SK-N-SH (cell line): ENCODE measurements at regions not wholly inside any gene's neighbourhood (a gene's known extent, or its start where the extent isn't known, plus 50 kb on each side); places are given as distances from the start of the nearest gene placed in this dataset.

ENCODE experiments used
- CTCF ChIA-PET: fragments of 300-600, 350-600 bp; formaldehyde crosslinking; extraction: SDS; loops from one replicate; lab custom pipeline; 2021; lab: Yijun Ruan, JAX
- POLR2A ChIA-PET: fragments of 350-600 bp; sonication (Branson Sonifier 250); formaldehyde crosslinking; extraction: SDS; loops from one replicate; lab custom pipeline; 2020; ENCODE audit warnings: antibody characterized with exemption, inconsistent platforms; lab: Yijun Ruan, JAX
- DNase-seq: peaks from one replicate; pipeline ENCODE4 v3.0.0; 2012
- H2AFZ ChIP-seq: fragments of 200-600 bp; sonication (generic); 2 replicates; pipeline ENCODE4 v1.8.1; 2016; ENCODE audit warnings: antibody characterized with exemption, mild to moderate bottlenecking, low read depth
- H3F3A ChIP-seq: fragments of 200-600 bp; sonication (generic); replicated peaks from 2 replicates; pipeline ENCODE3; 2016; ENCODE audit warnings: antibody characterized with exemption, mild to moderate bottlenecking; ENCODE audit not compliant: insufficient read depth
- H3K27ac ChIP-seq, 2 experiments: fragments of 200-500 bp in 1 of 2; fragments of 200-600 bp in 1 of 2; sonication (Bioruptor generic) in 1 of 2; sonication (generic), shearing (Covaris generic) in 1 of 2; 2 replicates each; pipeline versions ENCODE4 v1.5.1 to v1.6.1; 2014 to 2016; ENCODE audit warnings: low read depth in 2 of 2, inconsistent platforms in 1 of 2, low read length in 1 of 2, mild to moderate bottlenecking in 1 of 2, mixed read lengths in 1 of 2
- H3K27me3 ChIP-seq: fragments of 200-600 bp; sonication (generic), shearing (Covaris generic); 2 replicates; pipeline ENCODE4 v1.6.1; 2016; ENCODE audit warnings: mixed run types; ENCODE audit not compliant: insufficient read depth
- H3K36me3 ChIP-seq, 2 experiments: fragments of 200-500 bp in 1 of 2; fragments of 200-600 bp in 1 of 2; sonication (Bioruptor generic) in 1 of 2; sonication (generic) in 1 of 2; replicated peaks in 1 of 2; 2 replicates each; pipeline versions ENCODE3 to v1.5.1; 2014 to 2016; ENCODE audit warnings: low read length in 1 of 2, mild to moderate bottlenecking in 1 of 2; ENCODE audit not compliant: insufficient read depth in 2 of 2, control insufficient read depth in 1 of 2
- H3K4me1 ChIP-seq, 2 experiments: fragments of 200-500 bp in 1 of 2; fragments of 200-600 bp in 1 of 2; sonication (Bioruptor generic) in 1 of 2; sonication (generic), shearing (Covaris generic) in 1 of 2; 2 replicates each; pipeline versions ENCODE4 v1.5.1 to v1.6.1; 2014 to 2016; ENCODE audit warnings: low read depth in 1 of 2, low read length in 1 of 2, mixed run types in 1 of 2; ENCODE audit not compliant: insufficient read depth in 2 of 2, control insufficient read depth in 1 of 2
- H3K4me2 ChIP-seq: fragments of 200-600 bp; sonication (generic), shearing (Covaris generic); 2 replicates; pipeline ENCODE4 v1.6.1; 2017; ENCODE audit warnings: mixed run types
- H3K4me3 ChIP-seq, 2 experiments: fragments of 200-500 bp in 1 of 2; fragments of 200-600 bp in 1 of 2; sonication (Bioruptor generic) in 1 of 2; sonication (generic), shearing (Covaris generic) in 1 of 2; 2 replicates each; pipeline versions ENCODE4 v1.5.1 to v1.8.1; 2014 to 2016; ENCODE audit warnings: low read depth in 2 of 2, inconsistent platforms in 1 of 2, low read length in 1 of 2, mild to moderate bottlenecking in 1 of 2, mixed read lengths in 1 of 2, moderate library complexity in 1 of 2
- H3K79me2 ChIP-seq: fragments of 200-600 bp; sonication (generic); 2 replicates; pipeline ENCODE4 v1.8.1; 2017; ENCODE audit warnings: mild to moderate bottlenecking; ENCODE audit not compliant: insufficient read depth
- H3K9ac ChIP-seq: fragments of 200-600 bp; sonication (generic); 2 replicates; pipeline ENCODE4 v1.6.1; 2017; ENCODE audit warnings: mixed run types
- H3K9me2 ChIP-seq: fragments of 200-600 bp; sonication (generic); 2 replicates; pipeline ENCODE4 v1.6.1; 2017; ENCODE audit warnings: mixed run types
- H3K9me3 ChIP-seq: fragments of 200-600 bp; sonication (generic); 2 replicates; pipeline ENCODE4 v1.6.1; 2017; ENCODE audit warnings: mixed run types, mild to moderate bottlenecking, moderate library complexity
- H4K20me1 ChIP-seq: fragments of 200-600 bp; sonication (generic); 2 replicates; pipeline ENCODE4 v1.6.1; 2017; ENCODE audit warnings: mild to moderate bottlenecking, mixed run types; ENCODE audit not compliant: insufficient read depth
- CHD2 ChIP-seq: fragments of 150-350 bp; IDR thresholded peaks from 2 replicates; pipeline ENCODE4 v1.6.1; 2018; ENCODE audit warnings: low read length; ENCODE audit not compliant: partially characterized antibody
- ELF1 ChIP-seq: IDR thresholded peaks from 2 replicates; pipeline ENCODE4 v1.4.0; 2012
- EP300 ChIP-seq, 2 experiments: IDR thresholded peaks; 2 replicates each; pipeline versions ENCODE4 v1.4.0 to v1.6.1; 2012; ENCODE audit warnings: borderline replicate concordance in 1 of 2, low read depth in 1 of 2, low read length in 1 of 2
- EZH2phosphoT487 ChIP-seq: fragments of 200-600 bp; sonication (generic); IDR thresholded peaks from 2 replicates; pipeline ENCODE4 v1.6.1; 2017; ENCODE audit warnings: low read depth, mixed run types, mild to moderate bottlenecking, antibody characterized with exemption, moderate library complexity, borderline replicate concordance
- GABPA ChIP-seq: IDR thresholded peaks from 2 replicates; pipeline ENCODE4 v1.4.0; 2012; ENCODE audit warnings: low read depth, mild to moderate bottlenecking
- JUND ChIP-seq: IDR thresholded peaks from 2 replicates; pipeline ENCODE4 v1.4.0; 2012
- NRF1 ChIP-seq: IDR thresholded peaks from 2 replicates; pipeline ENCODE4 v1.6.1; 2012; ENCODE audit warnings: low read depth, mild to moderate bottlenecking, low read length
- POLR2AphosphoS5 ChIP-seq: IDR thresholded peaks from 2 replicates; pipeline ENCODE4 v1.6.1; 2012; ENCODE audit warnings: low read depth, low read length
- RXRA ChIP-seq: IDR thresholded peaks from 2 replicates; pipeline ENCODE4 v1.4.0; 2012; ENCODE audit warnings: low read depth, mild to moderate bottlenecking, borderline replicate concordance
- SIN3A ChIP-seq: IDR thresholded peaks from 2 replicates; pipeline ENCODE4 v1.6.1; 2012; ENCODE audit warnings: low read depth, mild to moderate bottlenecking, low read length, moderate library complexity, borderline replicate concordance
- SMC3 ChIP-seq: IDR thresholded peaks from 2 replicates; pipeline ENCODE4 v1.6.1; 2012; ENCODE audit warnings: low read depth, low read length, improper control_type of control experiment
- TAF1 ChIP-seq: IDR thresholded peaks from 2 replicates; pipeline ENCODE4 v1.6.1; 2012; ENCODE audit warnings: low read depth, mild to moderate bottlenecking, low read length, moderate library complexity, borderline replicate concordance
- WGBS: methylation state at CpG from one replicate; pipeline ENCODE4 v1.1.6; 2017; ENCODE audit warnings: low lambda C conversion rate; 5-methylcytosine and 5-hydroxymethylcytosine counted together
- TF ChIP-seq, protein P1 (sequence below): IDR thresholded peaks from 2 replicates; pipeline ENCODE4 v1.4.0; 2012; ENCODE audit warnings: low read depth, borderline replicate concordance
- TF ChIP-seq, protein P2 (sequence below): fragments of 150-350 bp; IDR thresholded peaks from 2 replicates; pipeline ENCODE4 v1.6.1; 2017; ENCODE audit warnings: antibody characterized with exemption, low read length, low read depth, borderline replicate concordance
- TF ChIP-seq, protein P3 (sequence below): fragments of 150-350 bp; IDR thresholded peaks from 2 replicates; pipeline ENCODE4 v1.6.1; 2016; ENCODE audit warnings: mild to moderate bottlenecking, low read depth, low read length
- TF ChIP-seq, protein P4 (sequence below): fragments of 200-600 bp; sonication (generic); IDR thresholded peaks from 2 replicates; pipeline ENCODE4 v1.6.1; 2017; ENCODE audit warnings: antibody characterized with exemption, mild to moderate bottlenecking, moderate library complexity
- TF ChIP-seq, protein P5 (sequence below): IDR thresholded peaks from 2 replicates; pipeline ENCODE4 v1.6.1; 2012; ENCODE audit warnings: mild to moderate bottlenecking, low read depth, low read length, moderate library complexity

DNA sequence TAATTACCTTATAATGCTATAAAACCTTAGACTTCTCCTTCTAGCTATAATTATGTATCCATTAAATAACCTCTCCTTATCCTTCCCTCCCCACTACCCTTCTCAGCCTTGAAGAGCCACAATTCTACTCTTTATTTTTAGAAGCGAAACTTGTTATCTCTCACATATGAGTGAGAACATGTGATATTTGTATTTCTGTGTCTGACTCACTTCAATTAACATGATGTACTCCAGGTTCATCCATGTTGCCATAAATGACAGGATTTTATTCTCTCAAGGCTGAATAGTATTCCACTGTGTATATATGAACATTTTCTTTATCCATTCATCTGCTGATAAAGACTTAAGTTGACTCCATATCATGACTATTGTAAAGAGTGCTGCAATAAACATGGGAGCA is 485.6 kb downstream of the FLRT2 start (continued):
- TF ChIP-seq NRF1 (no peak), SMC3 (no peak)
- TF ChIP-seq, all 33 proteins: peak for 0

DNA sequence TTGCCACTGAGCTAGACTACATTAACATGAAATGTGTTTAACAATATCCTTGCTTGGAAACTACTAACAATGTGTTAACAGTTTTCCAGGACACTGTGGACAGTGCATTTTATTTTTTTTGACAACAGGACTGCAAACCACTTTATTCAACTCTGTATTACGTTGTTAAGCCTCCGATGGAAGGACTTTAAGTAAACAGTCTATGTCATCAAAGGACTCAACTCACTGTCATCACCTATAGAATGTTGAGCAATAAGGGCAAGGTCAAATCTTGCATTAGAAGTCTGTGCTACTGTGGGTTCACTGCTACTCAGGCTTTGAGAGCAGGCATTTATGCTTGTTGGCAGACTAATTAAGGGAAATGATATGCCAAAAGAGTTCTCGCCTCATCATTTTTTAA is 483.7 kb downstream of the FLRT2 start:
- H3K27ac ChIP-seq: no peak overlapping the region
- ChIA-PET POLR2A (no interaction called here), CTCF (no interaction called here)
- no peak overlapping the region for H2AFZ ChIP-seq
- H3K36me3 ChIP-seq: no peaks in the 10 kb centered on the region
- no peak overlapping the region for H3K4me3 ChIP-seq
- 0 out of 2 replicates have a peak, but pooled peaks cover 4% of the 10 kb centered on the region for H3K9me3 ChIP-seq
- no peaks in the 10 kb centered on the region for H3K9me2 ChIP-seq
- H3K9ac ChIP-seq: no peak overlapping the region
- 4% methylated on average over 3 of the region's 3 CpGs for WGBS
- no peak for DNase-seq
- no peaks in the 10 kb centered on the region for H3K27me3 ChIP-seq
- no peaks in the 10 kb centered on the region for H3K79me2 ChIP-seq
- TF ChIP-seq ELF1: no peak
- no peak for TF ChIP-seq TAF1
- TF ChIP-seq, protein P1, sequence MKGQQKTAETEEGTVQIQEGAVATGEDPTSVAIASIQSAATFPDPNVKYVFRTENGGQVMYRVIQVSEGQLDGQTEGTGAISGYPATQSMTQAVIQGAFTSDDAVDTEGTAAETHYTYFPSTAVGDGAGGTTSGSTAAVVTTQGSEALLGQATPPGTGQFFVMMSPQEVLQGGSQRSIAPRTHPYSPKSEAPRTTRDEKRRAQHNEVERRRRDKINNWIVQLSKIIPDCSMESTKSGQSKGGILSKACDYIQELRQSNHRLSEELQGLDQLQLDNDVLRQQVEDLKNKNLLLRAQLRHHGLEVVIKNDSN: no peak
- no peak for TF ChIP-seq EZH2phosphoT487
- no peak for TF ChIP-seq RXRA
- TF ChIP-seq, protein P2, sequence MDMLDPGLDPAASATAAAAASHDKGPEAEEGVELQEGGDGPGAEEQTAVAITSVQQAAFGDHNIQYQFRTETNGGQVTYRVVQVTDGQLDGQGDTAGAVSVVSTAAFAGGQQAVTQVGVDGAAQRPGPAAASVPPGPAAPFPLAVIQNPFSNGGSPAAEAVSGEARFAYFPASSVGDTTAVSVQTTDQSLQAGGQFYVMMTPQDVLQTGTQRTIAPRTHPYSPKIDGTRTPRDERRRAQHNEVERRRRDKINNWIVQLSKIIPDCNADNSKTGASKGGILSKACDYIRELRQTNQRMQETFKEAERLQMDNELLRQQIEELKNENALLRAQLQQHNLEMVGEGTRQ: no peak
- TF ChIP-seq GABPA: no peak
- TF ChIP-seq, protein P3, sequence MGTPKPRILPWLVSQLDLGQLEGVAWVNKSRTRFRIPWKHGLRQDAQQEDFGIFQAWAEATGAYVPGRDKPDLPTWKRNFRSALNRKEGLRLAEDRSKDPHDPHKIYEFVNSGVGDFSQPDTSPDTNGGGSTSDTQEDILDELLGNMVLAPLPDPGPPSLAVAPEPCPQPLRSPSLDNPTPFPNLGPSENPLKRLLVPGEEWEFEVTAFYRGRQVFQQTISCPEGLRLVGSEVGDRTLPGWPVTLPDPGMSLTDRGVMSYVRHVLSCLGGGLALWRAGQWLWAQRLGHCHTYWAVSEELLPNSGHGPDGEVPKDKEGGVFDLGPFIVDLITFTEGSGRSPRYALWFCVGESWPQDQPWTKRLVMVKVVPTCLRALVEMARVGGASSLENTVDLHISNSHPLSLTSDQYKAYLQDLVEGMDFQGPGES: no peak
- H3F3A ChIP-seq: peaks cover 11% of the 10 kb centered on the region
- H3K4me2 ChIP-seq: no peak overlapping the region
- no peaks in the 10 kb centered on the region for H4K20me1 ChIP-seq
- H3K4me1 ChIP-seq: no peaks in the 10 kb centered on the region

DNA sequence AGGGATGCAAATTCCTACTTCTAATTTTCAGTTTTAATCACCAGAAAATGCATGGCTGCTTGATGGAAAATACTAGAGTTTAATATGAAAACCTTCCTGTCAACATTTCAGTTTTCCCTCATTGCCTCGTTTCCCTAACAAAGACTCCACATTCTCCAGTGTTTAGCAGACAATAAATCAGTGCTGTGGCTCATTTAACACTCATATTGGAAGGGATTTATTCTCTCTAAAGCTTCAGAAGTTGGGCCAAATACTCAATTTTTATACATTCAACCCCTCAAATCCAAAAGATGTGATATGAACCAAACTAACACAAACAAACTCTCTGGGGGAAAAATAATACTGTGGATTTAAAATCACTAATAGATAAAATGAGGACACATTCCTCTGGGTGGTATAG is 482.5 kb downstream of the FLRT2 start:
- 0% methylated on average over 1 of the region's 1 CpG for WGBS
- CTCF ChIA-PET: no interaction called here
- no peaks in the 10 kb centered on the region for H3K27me3 ChIP-seq
- TF ChIP-seq, protein P4, sequence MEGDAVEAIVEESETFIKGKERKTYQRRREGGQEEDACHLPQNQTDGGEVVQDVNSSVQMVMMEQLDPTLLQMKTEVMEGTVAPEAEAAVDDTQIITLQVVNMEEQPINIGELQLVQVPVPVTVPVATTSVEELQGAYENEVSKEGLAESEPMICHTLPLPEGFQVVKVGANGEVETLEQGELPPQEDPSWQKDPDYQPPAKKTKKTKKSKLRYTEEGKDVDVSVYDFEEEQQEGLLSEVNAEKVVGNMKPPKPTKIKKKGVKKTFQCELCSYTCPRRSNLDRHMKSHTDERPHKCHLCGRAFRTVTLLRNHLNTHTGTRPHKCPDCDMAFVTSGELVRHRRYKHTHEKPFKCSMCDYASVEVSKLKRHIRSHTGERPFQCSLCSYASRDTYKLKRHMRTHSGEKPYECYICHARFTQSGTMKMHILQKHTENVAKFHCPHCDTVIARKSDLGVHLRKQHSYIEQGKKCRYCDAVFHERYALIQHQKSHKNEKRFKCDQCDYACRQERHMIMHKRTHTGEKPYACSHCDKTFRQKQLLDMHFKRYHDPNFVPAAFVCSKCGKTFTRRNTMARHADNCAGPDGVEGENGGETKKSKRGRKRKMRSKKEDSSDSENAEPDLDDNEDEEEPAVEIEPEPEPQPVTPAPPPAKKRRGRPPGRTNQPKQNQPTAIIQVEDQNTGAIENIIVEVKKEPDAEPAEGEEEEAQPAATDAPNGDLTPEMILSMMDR: no peak
- TF ChIP-seq JUND: no peak
- TF ChIP-seq, protein P5, sequence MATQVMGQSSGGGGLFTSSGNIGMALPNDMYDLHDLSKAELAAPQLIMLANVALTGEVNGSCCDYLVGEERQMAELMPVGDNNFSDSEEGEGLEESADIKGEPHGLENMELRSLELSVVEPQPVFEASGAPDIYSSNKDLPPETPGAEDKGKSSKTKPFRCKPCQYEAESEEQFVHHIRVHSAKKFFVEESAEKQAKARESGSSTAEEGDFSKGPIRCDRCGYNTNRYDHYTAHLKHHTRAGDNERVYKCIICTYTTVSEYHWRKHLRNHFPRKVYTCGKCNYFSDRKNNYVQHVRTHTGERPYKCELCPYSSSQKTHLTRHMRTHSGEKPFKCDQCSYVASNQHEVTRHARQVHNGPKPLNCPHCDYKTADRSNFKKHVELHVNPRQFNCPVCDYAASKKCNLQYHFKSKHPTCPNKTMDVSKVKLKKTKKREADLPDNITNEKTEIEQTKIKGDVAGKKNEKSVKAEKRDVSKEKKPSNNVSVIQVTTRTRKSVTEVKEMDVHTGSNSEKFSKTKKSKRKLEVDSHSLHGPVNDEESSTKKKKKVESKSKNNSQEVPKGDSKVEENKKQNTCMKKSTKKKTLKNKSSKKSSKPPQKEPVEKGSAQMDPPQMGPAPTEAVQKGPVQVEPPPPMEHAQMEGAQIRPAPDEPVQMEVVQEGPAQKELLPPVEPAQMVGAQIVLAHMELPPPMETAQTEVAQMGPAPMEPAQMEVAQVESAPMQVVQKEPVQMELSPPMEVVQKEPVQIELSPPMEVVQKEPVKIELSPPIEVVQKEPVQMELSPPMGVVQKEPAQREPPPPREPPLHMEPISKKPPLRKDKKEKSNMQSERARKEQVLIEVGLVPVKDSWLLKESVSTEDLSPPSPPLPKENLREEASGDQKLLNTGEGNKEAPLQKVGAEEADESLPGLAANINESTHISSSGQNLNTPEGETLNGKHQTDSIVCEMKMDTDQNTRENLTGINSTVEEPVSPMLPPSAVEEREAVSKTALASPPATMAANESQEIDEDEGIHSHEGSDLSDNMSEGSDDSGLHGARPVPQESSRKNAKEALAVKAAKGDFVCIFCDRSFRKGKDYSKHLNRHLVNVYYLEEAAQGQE: no peak
- no peak for TF ChIP-seq SIN3A
- TF ChIP-seq, protein P3: no peak
- no peak for TF ChIP-seq POLR2AphosphoS5
- no peak for TF ChIP-seq EP300 (IDR thresholded peaks at IDR 0.05; ENCODE audit: borderline replicate concordance in 1 of 2, low read depth in 1 of 2, low read length in 1 of 2)
- no peak for TF ChIP-seq CHD2

More for the DNA sequence above, 482.5 kb downstream of the FLRT2 start:
- Histone ChIP-seq H3K36me3 (no peaks in the 10 kb centered on the region), H3K9me2 (no peaks in the 10 kb centered on the region), H3K9me3 (0 out of 2 replicates have a peak, but pooled peaks cover 4% of the 10 kb centered on the region), H3K27ac (no peak overlapping the region), H4K20me1 (no peaks in the 10 kb centered on the region), H3K9ac (no peak overlapping the region), H2AFZ (no peak overlapping the region), H3K4me2 (no peak overlapping the region), H3K79me2 (no peaks in the 10 kb centered on the region), H3K4me1 (no peaks in the 10 kb centered on the region), H3K4me3 (no peak overlapping the region), H3F3A (peaks cover 11% of the 10 kb centered on the region)
- POLR2A ChIA-PET: no interaction called here
- no peak for DNase-seq
